Esophagus (tissue), 2 donors: ENCODE measurements at regions not wholly inside any gene's neighbourhood (a gene's known extent, or its start where the extent isn't known, plus 50 kb on each side); places are given as distances from the start of the nearest gene placed in this dataset.
A peak's percentile ranks its signal among the peaks of the same experiment; 100 is the strongest.

Experiments
- H3K27ac ChIP-seq, 2 donors: one replicate each; pipeline ENCODE4 v1.5.1; 2013; ENCODE audit warnings: low read depth in 2 of 2, mild to moderate bottlenecking in 2 of 2, inconsistent platforms in 1 of 2, low read length in 1 of 2, moderate library complexity in 1 of 2
- H3K27me3 ChIP-seq, 2 donors: one replicate each; pipeline ENCODE4 v1.6.1; 2013; ENCODE audit warnings: low read length in 2 of 2, control low read depth in 1 of 2, mild to moderate bottlenecking in 1 of 2; ENCODE audit not compliant: insufficient read depth in 2 of 2, control insufficient read depth in 1 of 2
- H3K36me3 ChIP-seq, 2 donors: one replicate each; pipeline ENCODE4 v1.6.1; 2013; ENCODE audit warnings: low read length in 1 of 2; ENCODE audit not compliant: control insufficient read depth in 2 of 2, insufficient read depth in 2 of 2
- H3K4me1 ChIP-seq, 2 donors: one replicate each; pipeline ENCODE4 v1.6.1; 2013; ENCODE audit warnings: low read length in 1 of 2; ENCODE audit not compliant: control insufficient read depth in 2 of 2, insufficient read depth in 2 of 2
- H3K4me3 ChIP-seq, 2 donors: one replicate each; pipeline ENCODE4 v1.5.1; 2013; ENCODE audit warnings: low read length in 2 of 2, mild to moderate bottlenecking in 2 of 2, low read depth in 1 of 2, moderate library complexity in 1 of 2
- H3K9me3 ChIP-seq, 2 donors: one replicate each; pipeline ENCODE4 v1.6.1; 2013; ENCODE audit warnings: mild to moderate bottlenecking in 2 of 2, low read depth in 1 of 2, low read length in 1 of 2, moderate library complexity in 1 of 2; ENCODE audit not compliant: control insufficient read depth in 2 of 2, insufficient read depth in 1 of 2
- whole genome bisulfite sequencing, 2 donors: extraction: QIAGEN DNeasy Blood & Tissue Kit; methylation state at CpG; one replicate each; pipeline ENCODE4 v1.1.7; 2013; 5-methylcytosine and 5-hydroxymethylcytosine counted together
- donor health status: healthy with polysubstance abuse.
- donor health status: Bipolar disorder and iron deficiency.

- no peaks in the 10 kb centered on the region for H3K4me1 ChIP-seq
- 26% methylated on average over 4 of the region's 4 CpGs for WGBS, 2 donors
- no peak overlapping the region for H3K4me3 ChIP-seq
- no peaks in the 10 kb centered on the region for H3K9me3 ChIP-seq
- H3K27ac ChIP-seq = no peak overlapping the region
- H3K36me3 ChIP-seq = no peaks in the 10 kb centered on the region
- H3K27me3 ChIP-seq = no peaks in the 10 kb centered on the region
Measured at GRCh38 chr18:34649080-34649479, 61.0 kb upstream of the DTNA start.

DNA sequence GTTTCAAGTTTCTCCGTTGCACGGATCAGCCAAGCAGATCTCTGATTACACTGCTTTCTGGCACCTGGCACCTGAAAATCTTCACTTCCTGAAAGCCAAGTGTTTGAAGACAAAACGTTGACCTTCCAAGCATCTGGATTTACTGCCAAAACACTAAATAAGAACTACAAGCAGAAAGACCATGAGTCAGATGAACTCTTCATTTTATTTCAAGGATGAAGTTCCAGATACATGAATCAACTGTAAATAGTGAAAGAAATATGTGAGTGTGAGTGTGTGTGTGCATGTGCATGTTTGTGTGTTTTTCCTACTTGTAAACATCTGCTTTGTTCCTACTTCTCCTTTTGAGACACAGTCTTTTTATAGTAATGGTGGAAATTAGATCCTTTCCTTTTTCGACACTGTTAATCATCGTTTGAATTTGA lies 60.0 kb upstream of the DTNA start:
- H3K4me1 ChIP-seq = no peaks in the 10 kb centered on the region

DNA sequence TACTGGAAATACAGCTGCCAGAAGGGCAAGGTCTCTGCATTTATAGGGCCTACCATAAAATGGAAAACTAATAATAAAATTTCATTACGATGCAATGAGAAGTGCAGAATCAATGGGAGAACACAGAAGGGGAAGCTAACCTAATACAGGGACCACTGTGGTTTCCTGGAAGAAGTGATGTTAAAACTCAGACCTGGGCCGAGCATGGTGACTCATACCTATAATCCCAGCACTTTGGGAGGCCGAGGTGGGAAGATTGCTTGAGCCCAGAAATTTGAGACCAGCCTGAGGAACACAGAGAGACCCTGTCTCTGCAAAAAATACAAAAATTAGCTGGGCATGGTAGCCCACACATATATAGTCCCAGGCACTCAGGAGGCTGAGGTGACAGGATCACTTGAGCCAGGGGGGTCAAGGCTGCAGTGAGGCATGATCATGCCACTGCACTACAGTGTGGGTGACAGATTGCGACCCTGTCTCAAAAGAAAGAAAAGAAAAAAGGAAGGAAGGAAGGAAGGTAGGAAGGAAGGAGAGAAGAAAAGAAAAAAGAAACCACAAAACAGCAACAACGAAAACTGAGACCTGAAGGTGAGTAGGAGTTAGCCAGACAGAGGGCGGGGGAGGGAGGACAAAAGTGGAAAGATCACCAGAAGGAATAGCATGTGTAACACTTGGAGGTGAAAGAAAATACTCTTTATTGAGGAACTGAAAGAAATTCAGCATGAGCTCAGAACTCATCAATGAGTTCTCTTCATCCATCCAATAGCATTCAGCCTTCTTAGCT lies 58.3 kb upstream of the DTNA start:
- H3K27ac ChIP-seq = no peak overlapping the region
- H3K9me3 ChIP-seq = no peaks in the 10 kb centered on the region
- no peaks in the 10 kb centered on the region for H3K27me3 ChIP-seq
- no peaks in the 10 kb centered on the region for H3K36me3 ChIP-seq
- no peak overlapping the region for H3K4me3 ChIP-seq
- H3K4me1 ChIP-seq = no peaks in the 10 kb centered on the region
- 71 to 72% methylated on average over 6 of the region's 6 CpGs for WGBS, 2 donors

More for the DNA sequence above, 60.0 kb upstream of the DTNA start:
- 29 to 41% methylated on average over 5 of the region's 5 CpGs for WGBS, 2 donors
- no peak overlapping the region for H3K4me3 ChIP-seq
- no peaks in the 10 kb centered on the region for H3K27me3 ChIP-seq
- no peaks in the 10 kb centered on the region for H3K36me3 ChIP-seq
- no peaks in the 10 kb centered on the region for H3K9me3 ChIP-seq
- H3K27ac ChIP-seq = no peak overlapping the region

DNA sequence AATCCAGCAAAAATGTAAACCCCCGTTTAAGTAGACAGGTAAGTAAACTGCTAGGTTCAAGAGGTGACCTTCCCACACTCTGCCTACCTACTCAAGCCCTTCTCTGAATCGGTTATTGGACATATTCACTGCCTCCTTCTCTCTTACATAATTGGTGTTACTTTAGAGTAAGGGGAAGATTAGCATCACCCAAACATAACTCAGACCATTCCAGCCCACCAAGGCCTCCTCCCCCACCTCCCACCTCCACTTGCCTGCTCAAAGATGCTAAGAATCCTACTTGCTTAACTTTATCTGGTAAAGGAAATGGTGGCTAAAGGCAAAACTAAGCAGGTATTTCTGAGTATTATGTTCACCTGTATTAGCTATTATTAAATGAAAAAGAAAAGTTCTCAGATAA lies 55.0 kb upstream of the DTNA start:
- Histone ChIP-seq H3K4me3 (no peak overlapping the region), H3K27ac (no peak overlapping the region), H3K36me3 (no peaks in the 10 kb centered on the region), H3K4me1 (no peaks in the 10 kb centered on the region), H3K9me3 (no peaks in the 10 kb centered on the region), H3K27me3 (no peaks in the 10 kb centered on the region)
- 83% methylated on average over 2 of the region's 2 CpGs for WGBS, 2 donors

- no peaks in the 10 kb centered on the region for H3K27me3 ChIP-seq
- H3K27ac ChIP-seq = no peak overlapping the region
- no peaks in the 10 kb centered on the region for H3K36me3 ChIP-seq
- H3K4me3 ChIP-seq = no peak overlapping the region
- H3K9me3 ChIP-seq = no peaks in the 10 kb centered on the region
- WGBS, 2 donors = 82 to 84% methylated on average over 4 of the region's 4 CpGs
- H3K4me1 ChIP-seq = no peaks in the 10 kb centered on the region
Measured at GRCh38 chr18:34657860-34658500, 52.1 kb upstream of the DTNA start.

DNA sequence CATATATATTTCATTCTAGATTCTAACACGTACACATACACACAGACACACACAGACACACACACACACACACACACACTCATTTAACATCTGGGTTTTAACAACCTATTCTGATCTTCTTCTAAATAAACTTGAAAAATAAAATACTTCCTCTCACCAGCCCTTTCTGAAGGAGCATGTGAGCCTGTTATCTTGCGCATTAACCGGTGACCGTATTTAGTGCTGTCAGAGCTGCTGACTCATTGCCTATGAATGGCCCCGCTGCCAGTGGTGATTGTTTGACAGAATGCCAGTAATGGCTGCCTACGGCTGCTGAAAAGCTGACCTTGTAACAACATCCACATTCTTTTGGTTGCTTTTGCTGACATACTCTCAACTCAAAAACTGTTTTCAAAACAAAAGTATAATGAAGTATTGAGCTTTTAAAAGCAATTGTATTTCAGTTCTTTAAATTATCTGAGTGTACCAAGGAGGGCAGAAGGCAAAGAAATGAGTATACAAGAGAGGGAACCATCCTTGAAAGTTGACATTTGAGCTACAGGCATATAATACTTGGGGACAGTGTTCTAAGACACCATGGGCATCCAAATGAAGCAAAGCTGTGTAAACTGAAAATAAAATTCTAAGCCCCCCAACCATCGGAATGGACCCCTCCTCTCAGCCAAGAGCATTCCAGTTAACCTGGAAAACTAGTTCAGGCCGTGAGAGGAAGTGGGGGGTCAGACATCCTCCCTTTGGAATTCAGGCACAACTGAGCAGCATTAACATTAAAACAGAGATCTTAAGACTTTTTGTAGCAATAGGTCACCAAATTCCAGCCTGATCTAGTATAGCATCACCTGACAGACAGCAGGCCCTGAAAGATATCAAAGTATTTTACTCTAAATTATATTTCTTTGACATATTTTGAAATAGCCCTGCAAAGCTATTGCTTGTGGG lies 50.2 kb upstream of the DTNA start:
- peak overlapping the region in 1 of 2 donors; percentile 55 for H3K27ac ChIP-seq
- no peak overlapping the region for H3K4me3 ChIP-seq
- no peaks in the 10 kb centered on the region for H3K4me1 ChIP-seq
- H3K9me3 ChIP-seq = no peaks in the 10 kb centered on the region
- no peaks in the 10 kb centered on the region for H3K36me3 ChIP-seq
- no peaks in the 10 kb centered on the region for H3K27me3 ChIP-seq
- WGBS, 2 donors = 22% methylated on average over 8 of the region's 8 CpGs
